ENCODE measurements at regions not wholly inside any gene's neighbourhood (a gene's known extent, or its start where the extent isn't known, plus 50 kb on each side); places are given as distances from the start of the nearest gene placed in this dataset.

DNA sequence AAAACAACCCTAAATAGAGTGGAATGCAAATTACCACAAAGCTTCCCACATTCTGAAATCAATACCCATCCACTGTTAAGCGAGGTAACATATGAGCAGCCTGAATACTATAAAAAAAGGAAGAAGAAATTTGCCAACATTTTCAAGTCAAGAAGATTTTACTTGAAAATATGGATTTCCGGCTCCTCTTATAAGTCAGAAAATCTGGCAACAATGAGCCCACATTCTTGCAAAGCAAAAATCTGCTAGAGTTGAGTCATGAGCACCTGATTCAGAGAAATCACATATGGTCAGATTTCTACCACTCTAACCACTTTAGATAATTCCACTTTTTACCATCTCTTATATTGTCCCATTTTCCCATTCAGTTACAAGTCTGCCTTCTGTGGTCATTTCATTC is 395.7 kb downstream of the DTHD1 start:
- TF ChIP-seq, protein P1, sequence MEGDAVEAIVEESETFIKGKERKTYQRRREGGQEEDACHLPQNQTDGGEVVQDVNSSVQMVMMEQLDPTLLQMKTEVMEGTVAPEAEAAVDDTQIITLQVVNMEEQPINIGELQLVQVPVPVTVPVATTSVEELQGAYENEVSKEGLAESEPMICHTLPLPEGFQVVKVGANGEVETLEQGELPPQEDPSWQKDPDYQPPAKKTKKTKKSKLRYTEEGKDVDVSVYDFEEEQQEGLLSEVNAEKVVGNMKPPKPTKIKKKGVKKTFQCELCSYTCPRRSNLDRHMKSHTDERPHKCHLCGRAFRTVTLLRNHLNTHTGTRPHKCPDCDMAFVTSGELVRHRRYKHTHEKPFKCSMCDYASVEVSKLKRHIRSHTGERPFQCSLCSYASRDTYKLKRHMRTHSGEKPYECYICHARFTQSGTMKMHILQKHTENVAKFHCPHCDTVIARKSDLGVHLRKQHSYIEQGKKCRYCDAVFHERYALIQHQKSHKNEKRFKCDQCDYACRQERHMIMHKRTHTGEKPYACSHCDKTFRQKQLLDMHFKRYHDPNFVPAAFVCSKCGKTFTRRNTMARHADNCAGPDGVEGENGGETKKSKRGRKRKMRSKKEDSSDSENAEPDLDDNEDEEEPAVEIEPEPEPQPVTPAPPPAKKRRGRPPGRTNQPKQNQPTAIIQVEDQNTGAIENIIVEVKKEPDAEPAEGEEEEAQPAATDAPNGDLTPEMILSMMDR (IDR thresholded peaks at IDR 0.05; ENCODE audit: unreplicated experiment), result no peak
- no peaks in the 10 kb centered on the region for H3K36me3 Mint-ChIP-seq (ENCODE audit: low read depth, unreplicated experiment)
- no peak for DNase-seq (ENCODE audit: low spot score)
- H3K9me3 Mint-ChIP-seq (ENCODE audit: unreplicated experiment), result no peaks in the 10 kb centered on the region
- no peak overlapping the region for H3K4me3 Mint-ChIP-seq (ENCODE audit: unreplicated experiment)
- peaks cover 6% of the 10 kb centered on the region for H3K27me3 Mint-ChIP-seq (ENCODE audit: unreplicated experiment)
- no peaks in the 10 kb centered on the region for H3K4me1 Mint-ChIP-seq (ENCODE audit: unreplicated experiment)
- H3K27ac Mint-ChIP-seq (ENCODE audit: unreplicated experiment), result no peak overlapping the region

DNA sequence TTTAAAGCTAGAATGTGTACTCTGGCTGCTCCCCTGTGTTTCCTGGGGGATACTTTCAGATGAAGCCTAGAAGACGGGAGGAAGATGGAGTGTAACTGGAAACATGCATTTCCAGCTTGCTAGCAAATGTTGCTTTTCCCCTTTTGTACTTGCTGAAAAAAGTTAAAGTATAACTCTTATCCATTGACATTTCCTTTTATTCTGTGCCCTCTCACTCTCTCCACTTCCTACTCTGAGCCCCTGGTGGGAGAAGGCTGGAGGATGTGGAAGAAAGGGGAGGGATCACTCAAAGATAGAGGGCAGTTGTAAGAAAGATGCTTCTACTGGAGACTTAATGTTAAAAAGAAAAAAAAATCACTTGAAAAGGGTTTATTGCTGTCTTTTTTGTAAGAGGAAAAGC is 396.5 kb downstream of the DTHD1 start:
- Mint-ChIP-seq H3K36me3 (ENCODE audit: low read depth, unreplicated experiment) (no peaks in the 10 kb centered on the region), H3K27me3 (ENCODE audit: unreplicated experiment) (peaks cover 6% of the 10 kb centered on the region), H3K4me1 (ENCODE audit: unreplicated experiment) (no peaks in the 10 kb centered on the region), H3K9me3 (ENCODE audit: unreplicated experiment) (no peaks in the 10 kb centered on the region), H3K27ac (ENCODE audit: unreplicated experiment) (no peak overlapping the region), H3K4me3 (ENCODE audit: unreplicated experiment) (no peak overlapping the region)
- DNase-seq (ENCODE audit: low spot score), result no peak
- TF ChIP-seq, protein P1 (IDR thresholded peaks at IDR 0.05; ENCODE audit: unreplicated experiment), result no peak

DNA sequence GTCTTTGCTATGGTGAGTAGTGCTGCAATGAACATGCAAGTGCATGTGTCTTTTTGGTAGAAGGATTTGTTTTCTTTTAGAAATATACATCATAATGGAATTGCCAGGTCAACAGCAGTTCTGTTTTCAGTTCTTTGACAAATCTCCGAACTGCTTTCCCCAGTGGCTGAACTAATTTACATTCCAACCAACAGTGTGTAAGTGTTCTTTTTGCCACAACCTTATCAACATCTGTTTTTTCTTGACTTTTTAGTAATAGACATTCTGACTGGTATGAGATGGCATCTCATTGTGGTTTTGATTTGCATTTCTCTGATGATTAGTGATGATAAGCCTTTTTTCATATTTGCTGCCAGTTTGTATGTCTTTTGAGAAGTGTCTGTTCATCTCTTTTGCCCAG is 406.3 kb downstream of the DTHD1 start:
- H3K27me3 Mint-ChIP-seq (ENCODE audit: unreplicated experiment), result no peaks in the 10 kb centered on the region
- H3K4me3 Mint-ChIP-seq (ENCODE audit: unreplicated experiment), result no peak overlapping the region
- H3K9me3 Mint-ChIP-seq (ENCODE audit: unreplicated experiment), result no peaks in the 10 kb centered on the region
- H3K36me3 Mint-ChIP-seq (ENCODE audit: low read depth, unreplicated experiment), result no peaks in the 10 kb centered on the region
- no peak for DNase-seq (ENCODE audit: low spot score)
- no peak overlapping the region for H3K27ac Mint-ChIP-seq (ENCODE audit: unreplicated experiment)
- H3K4me1 Mint-ChIP-seq (ENCODE audit: unreplicated experiment), result no peaks in the 10 kb centered on the region
- TF ChIP-seq, protein P1 (IDR thresholded peaks at IDR 0.05; ENCODE audit: unreplicated experiment), result no peak

DNA sequence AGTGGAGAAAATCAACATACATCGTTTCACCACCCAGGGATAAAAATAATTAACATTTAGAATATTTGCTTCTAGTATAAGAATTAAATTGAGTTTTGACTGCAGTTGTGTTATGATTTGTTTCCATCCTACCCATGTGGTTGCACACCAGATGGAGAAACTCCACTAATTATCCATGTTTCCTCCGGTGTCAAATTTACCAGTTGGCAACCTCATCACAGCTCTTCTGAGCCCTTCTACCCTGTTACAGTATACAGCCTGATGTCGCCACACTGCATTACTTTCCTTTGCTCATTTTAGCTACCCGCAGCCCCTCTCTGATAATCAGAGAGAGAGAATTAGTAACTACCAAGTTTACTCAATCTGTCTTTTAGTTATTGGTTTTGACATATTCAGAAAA is 411.2 kb downstream of the DTHD1 start:
- Mint-ChIP-seq H3K27ac (ENCODE audit: unreplicated experiment) (no peak overlapping the region), H3K27me3 (ENCODE audit: unreplicated experiment) (no peaks in the 10 kb centered on the region), H3K4me1 (ENCODE audit: unreplicated experiment) (no peaks in the 10 kb centered on the region), H3K36me3 (ENCODE audit: low read depth, unreplicated experiment) (no peaks in the 10 kb centered on the region), H3K9me3 (ENCODE audit: unreplicated experiment) (no peaks in the 10 kb centered on the region), H3K4me3 (ENCODE audit: unreplicated experiment) (no peak overlapping the region)
- no peak for DNase-seq (ENCODE audit: low spot score)
- TF ChIP-seq, protein P1 (IDR thresholded peaks at IDR 0.05; ENCODE audit: unreplicated experiment), result no peak

DNA sequence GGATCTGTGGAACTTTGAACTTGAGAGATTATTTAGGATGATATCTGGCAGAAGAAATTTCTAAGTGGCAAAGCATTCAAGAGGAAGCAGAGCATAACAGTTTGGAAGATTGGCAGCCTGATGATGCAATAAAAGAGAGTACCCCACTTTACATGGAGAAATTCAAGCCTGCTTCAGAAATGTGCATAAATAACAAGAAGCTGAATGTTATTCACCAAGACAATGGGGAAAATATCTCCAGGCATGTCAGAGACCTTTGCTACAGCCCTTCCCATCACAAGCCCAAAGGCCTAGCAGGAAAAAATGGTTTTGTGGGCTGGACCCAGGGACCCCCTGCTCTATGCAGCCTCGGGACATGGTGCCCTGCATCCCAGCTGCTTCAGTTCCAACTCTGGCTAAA is 420.8 kb downstream of the DTHD1 start:
- Mint-ChIP-seq H3K4me1 (ENCODE audit: unreplicated experiment) (no peaks in the 10 kb centered on the region), H3K36me3 (ENCODE audit: low read depth, unreplicated experiment) (no peaks in the 10 kb centered on the region), H3K9me3 (ENCODE audit: unreplicated experiment) (peaks cover 5% of the 10 kb centered on the region), H3K27me3 (ENCODE audit: unreplicated experiment) (no peaks in the 10 kb centered on the region), H3K27ac (ENCODE audit: unreplicated experiment) (no peak overlapping the region), H3K4me3 (ENCODE audit: unreplicated experiment) (no peak overlapping the region)
- no peak for DNase-seq (ENCODE audit: low spot score)
- TF ChIP-seq, protein P1 (IDR thresholded peaks at IDR 0.05; ENCODE audit: unreplicated experiment), result no peak
